ENCODE measurements at regions not wholly inside any gene's neighbourhood (a gene's known extent, or its start where the extent isn't known, plus 50 kb on each side); places are given as distances from the start of the nearest gene placed in this dataset.

- no peak for ATAC-seq (ENCODE audit: poor library complexity)
- Mint-ChIP-seq H3K27ac (no peak overlapping the region), H3K27me3 (no peaks in the 10 kb centered on the region), H3K4me3 (no peak overlapping the region), H3K36me3 (ENCODE audit: low read depth) (no peaks in the 10 kb centered on the region), H3K9me3 (no peaks in the 10 kb centered on the region), H3K4me1 (ENCODE audit: low read depth) (no peaks in the 10 kb centered on the region)
- intact Hi-C loops (cut with DNase I, micrococcal nuclease) = no loop called here
- ChIA-PET CTCF (no interaction called here), POLR2A (no interaction called here)
- Histone ChIP-seq H3K27me3 (ENCODE audit: control insufficient read depth in 1 of 2, insufficient read depth in 2 of 2, low read length in 2 of 2) (no peaks in the 10 kb centered on the region), H3K9me3 (ENCODE audit: control insufficient read depth in 1 of 2, insufficient read depth in 1 of 2, low read length in 2 of 2) (no peaks in the 10 kb centered on the region), H3K4me1 (ENCODE audit: insufficient read depth, low read length) (no peaks in the 10 kb centered on the region), H3K27ac (ENCODE audit: low read depth in 1 of 2, low read length in 2 of 2) (no peak overlapping the region), H3K36me3 (ENCODE audit: insufficient read depth, low read length) (no peaks in the 10 kb centered on the region), H3K4me3 (ENCODE audit: low read length) (no peak overlapping the region)
- DNase-seq = no peak
- TF ChIP-seq, protein P1, sequence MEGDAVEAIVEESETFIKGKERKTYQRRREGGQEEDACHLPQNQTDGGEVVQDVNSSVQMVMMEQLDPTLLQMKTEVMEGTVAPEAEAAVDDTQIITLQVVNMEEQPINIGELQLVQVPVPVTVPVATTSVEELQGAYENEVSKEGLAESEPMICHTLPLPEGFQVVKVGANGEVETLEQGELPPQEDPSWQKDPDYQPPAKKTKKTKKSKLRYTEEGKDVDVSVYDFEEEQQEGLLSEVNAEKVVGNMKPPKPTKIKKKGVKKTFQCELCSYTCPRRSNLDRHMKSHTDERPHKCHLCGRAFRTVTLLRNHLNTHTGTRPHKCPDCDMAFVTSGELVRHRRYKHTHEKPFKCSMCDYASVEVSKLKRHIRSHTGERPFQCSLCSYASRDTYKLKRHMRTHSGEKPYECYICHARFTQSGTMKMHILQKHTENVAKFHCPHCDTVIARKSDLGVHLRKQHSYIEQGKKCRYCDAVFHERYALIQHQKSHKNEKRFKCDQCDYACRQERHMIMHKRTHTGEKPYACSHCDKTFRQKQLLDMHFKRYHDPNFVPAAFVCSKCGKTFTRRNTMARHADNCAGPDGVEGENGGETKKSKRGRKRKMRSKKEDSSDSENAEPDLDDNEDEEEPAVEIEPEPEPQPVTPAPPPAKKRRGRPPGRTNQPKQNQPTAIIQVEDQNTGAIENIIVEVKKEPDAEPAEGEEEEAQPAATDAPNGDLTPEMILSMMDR (IDR thresholded peaks at IDR 0.05) = no peak
Observed at GRCh38 chr1:60889709-60890108, 192.7 kb upstream of the NFIA start.

GRCh38 chr1:60888126-60888525 lies 194.2 kb upstream of the NFIA start:
- H3K4me1 Mint-ChIP-seq (ENCODE audit: low read depth) = no peaks in the 10 kb centered on the region
- ChIA-PET CTCF (no interaction called here), POLR2A (no interaction called here)
- TF ChIP-seq, protein P1 (IDR thresholded peaks at IDR 0.05) = no peak
- H3K27me3 Mint-ChIP-seq = no peaks in the 10 kb centered on the region
- no peak overlapping the region for H3K27ac Mint-ChIP-seq
- DNase-seq = no peak
- no peaks in the 10 kb centered on the region for H3K27me3 ChIP-seq (ENCODE audit: control insufficient read depth in 1 of 2, insufficient read depth in 2 of 2, low read length in 2 of 2)
- no peaks in the 10 kb centered on the region for H3K9me3 Mint-ChIP-seq
- intact Hi-C loops (cut with DNase I, micrococcal nuclease) = no loop called here
- H3K36me3 Mint-ChIP-seq (ENCODE audit: low read depth) = no peaks in the 10 kb centered on the region
- H3K27ac ChIP-seq (ENCODE audit: low read depth in 1 of 2, low read length in 2 of 2) = no peak overlapping the region
- no peaks in the 10 kb centered on the region for H3K4me1 ChIP-seq (ENCODE audit: insufficient read depth, low read length)
- H3K4me3 ChIP-seq (ENCODE audit: low read length) = no peak overlapping the region
- no peak overlapping the region for H3K4me3 Mint-ChIP-seq
- no peaks in the 10 kb centered on the region for H3K36me3 ChIP-seq (ENCODE audit: insufficient read depth, low read length)
- no peak for ATAC-seq (ENCODE audit: poor library complexity)
- H3K9me3 ChIP-seq (ENCODE audit: control insufficient read depth in 1 of 2, insufficient read depth in 1 of 2, low read length in 2 of 2) = no peaks in the 10 kb centered on the region

GRCh38 chr1:60886793-60887331 lies 195.5 kb upstream of the NFIA start:
- TF ChIP-seq, protein P1 (IDR thresholded peaks at IDR 0.05) = no peak
- DNase-seq (no peak), ATAC-seq (ENCODE audit: poor library complexity) (no peak)
- intact Hi-C loops (cut with DNase I, micrococcal nuclease) = no loop called here
- Mint-ChIP-seq H3K36me3 (ENCODE audit: low read depth) (no peaks in the 10 kb centered on the region), H3K9me3 (no peaks in the 10 kb centered on the region), H3K27me3 (no peaks in the 10 kb centered on the region), H3K4me1 (ENCODE audit: low read depth) (no peaks in the 10 kb centered on the region), H3K27ac (no peak overlapping the region), H3K4me3 (no peak overlapping the region)
- H3K27ac ChIP-seq (ENCODE audit: low read depth in 1 of 2, low read length in 2 of 2) = no peak overlapping the region
- ChIA-PET POLR2A (no interaction called here), CTCF (no interaction called here)
- H3K9me3 ChIP-seq (ENCODE audit: control insufficient read depth in 1 of 2, insufficient read depth in 1 of 2, low read length in 2 of 2) = no peaks in the 10 kb centered on the region
- no peaks in the 10 kb centered on the region for H3K36me3 ChIP-seq (ENCODE audit: insufficient read depth, low read length)
- no peaks in the 10 kb centered on the region for H3K27me3 ChIP-seq (ENCODE audit: control insufficient read depth in 1 of 2, insufficient read depth in 2 of 2, low read length in 2 of 2)
- no peaks in the 10 kb centered on the region for H3K4me1 ChIP-seq (ENCODE audit: insufficient read depth, low read length)
- H3K4me3 ChIP-seq (ENCODE audit: low read length) = no peak overlapping the region

Data from CD4-positive, alpha-beta T cell (primary cell).